ENCODE measurements at regions not wholly inside any gene's neighbourhood (a gene's known extent, or its start where the extent isn't known, plus 50 kb on each side); places are given as distances from the start of the nearest gene placed in this dataset.

- Mint-ChIP-seq H3K27ac (no peak overlapping the region), H3K27me3 (ENCODE audit: low read depth in 2 of 2) (peaks cover 2 to 5% of the 10 kb centered on the region in 2 donors), H3K4me3 (no peak overlapping the region), H3K4me1 (peaks cover 5 to 8% of the 10 kb centered on the region in 2 donors), H3K9me3 (no peaks in the 10 kb centered on the region), H3K36me3 (no peaks in the 10 kb centered on the region)
- Histone ChIP-seq H3K9me3 (ENCODE audit: control insufficient read depth, insufficient read depth, low read length) (no peaks in the 10 kb centered on the region), H3K4me1 (ENCODE audit: control insufficient read depth, insufficient read depth, low read length) (no peaks in the 10 kb centered on the region), H3K4me3 (ENCODE audit: low read length) (no peak overlapping the region), H3K36me3 (ENCODE audit: control insufficient read depth, insufficient read depth, low read length) (no peaks in the 10 kb centered on the region), H3K27ac (ENCODE audit: low read length) (no peak overlapping the region), H3K27me3 (ENCODE audit: control insufficient read depth, insufficient read depth, low read length) (no peaks in the 10 kb centered on the region)
- ATAC-seq (no peak), DNase-seq (no peak)
- intact Hi-C loops (cut with micrococcal nuclease), result no loop called here
- no peak for TF ChIP-seq CTCF (IDR thresholded peaks at IDR 0.05)
- 100% methylated on average over 1 of the region's 2 CpGs for WGBS (ENCODE audit: insufficient coverage)
These were observed 190.3 kb downstream of the KCNRG start for GRCh38 chr13:50205581-50205980.

- peak overlapping the region in 1 of 2 donors; percentile 23 for H3K27ac Mint-ChIP-seq
- Histone ChIP-seq H3K4me3 (ENCODE audit: low read length) (no peak overlapping the region), H3K9me3 (ENCODE audit: control insufficient read depth, insufficient read depth, low read length) (peaks cover 3% of the 10 kb centered on the region), H3K27ac (ENCODE audit: low read length) (no peak overlapping the region), H3K27me3 (ENCODE audit: control insufficient read depth, insufficient read depth, low read length) (no peaks in the 10 kb centered on the region), H3K4me1 (ENCODE audit: control insufficient read depth, insufficient read depth, low read length) (no peaks in the 10 kb centered on the region), H3K36me3 (ENCODE audit: control insufficient read depth, insufficient read depth, low read length) (no peaks in the 10 kb centered on the region)
- H3K9me3 Mint-ChIP-seq, result peaks cover 0 to 2% of the 10 kb centered on the region in 2 donors
- H3K27me3 Mint-ChIP-seq (ENCODE audit: low read depth in 2 of 2), result peaks cover 0 to 5% of the 10 kb centered on the region in 2 donors
- WGBS (ENCODE audit: insufficient coverage), result 25% methylated on average over 9 of the region's 9 CpGs
- peaks cover 9% of the 10 kb centered on the region for H3K36me3 Mint-ChIP-seq
- H3K4me3 Mint-ChIP-seq, result no peak overlapping the region
- TF ChIP-seq CTCF (IDR thresholded peaks at IDR 0.05), result no peak
- peaks cover 5 to 8% of the 10 kb centered on the region in 2 donors for H3K4me1 Mint-ChIP-seq
- intact Hi-C loops (cut with micrococcal nuclease), result no loop called here
- no peak for DNase-seq
- peak in 1 of 3 donors; percentile 72 for ATAC-seq
These were observed 193.6 kb downstream of the KCNRG start for GRCh38 chr13:50208826-50209335.

GRCh38 chr13:50209631-50210030 is 194.4 kb downstream of the KCNRG start:
- Mint-ChIP-seq H3K36me3 (peaks cover 9% of the 10 kb centered on the region), H3K27me3 (ENCODE audit: low read depth in 2 of 2) (peaks cover 0 to 5% of the 10 kb centered on the region in 2 donors), H3K27ac (no peak overlapping the region), H3K4me3 (no peak overlapping the region), H3K9me3 (peaks cover 0 to 2% of the 10 kb centered on the region in 2 donors), H3K4me1 (peaks cover 5 to 8% of the 10 kb centered on the region in 2 donors)
- TF ChIP-seq CTCF (IDR thresholded peaks at IDR 0.05), result no peak
- WGBS (ENCODE audit: insufficient coverage), result no CpG with 5 or more reads among the region's 1 CpG
- H3K27ac ChIP-seq (ENCODE audit: low read length), result no peak overlapping the region
- ATAC-seq (no peak), DNase-seq (no peak)
- intact Hi-C loops (cut with micrococcal nuclease), result loop anchor here (5.0 kb wide), 1 partner anchor 783 kb away; no protein-coding TSS in a partner anchor
- peaks cover 3% of the 10 kb centered on the region for H3K9me3 ChIP-seq (ENCODE audit: control insufficient read depth, insufficient read depth, low read length)
- no peaks in the 10 kb centered on the region for H3K36me3 ChIP-seq (ENCODE audit: control insufficient read depth, insufficient read depth, low read length)
- no peak overlapping the region for H3K4me3 ChIP-seq (ENCODE audit: low read length)
- H3K4me1 ChIP-seq (ENCODE audit: control insufficient read depth, insufficient read depth, low read length), result no peaks in the 10 kb centered on the region
- H3K27me3 ChIP-seq (ENCODE audit: control insufficient read depth, insufficient read depth, low read length), result no peaks in the 10 kb centered on the region

DNA sequence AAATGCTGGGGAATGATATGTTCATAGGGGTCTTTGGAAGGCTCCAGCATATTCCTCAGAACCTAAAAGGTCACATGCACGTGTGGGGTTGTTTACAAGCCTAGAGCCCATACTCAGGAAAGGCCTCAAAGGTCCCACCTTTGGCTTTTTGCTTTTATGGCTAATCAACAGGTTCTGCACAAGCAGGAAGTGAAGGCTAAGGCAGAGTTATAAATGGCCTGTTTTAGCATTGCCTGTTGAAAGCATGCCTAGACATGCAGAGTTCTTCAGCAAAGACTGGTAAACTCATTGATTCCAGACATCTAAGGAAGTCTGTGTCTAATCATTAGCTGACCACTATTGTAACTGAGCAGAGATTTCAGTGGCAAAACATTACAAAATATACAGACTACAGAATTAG is 198.3 kb downstream of the KCNRG start:
- no peak for ATAC-seq
- 84% methylated on average over 1 of the region's 1 CpG for WGBS (ENCODE audit: insufficient coverage)

More for the DNA sequence above, 198.3 kb downstream of the KCNRG start:
- Mint-ChIP-seq H3K4me1 (peaks cover 5 to 6% of the 10 kb centered on the region in 2 donors), H3K9me3 (peaks cover 0 to 2% of the 10 kb centered on the region in 2 donors), H3K4me3 (no peak overlapping the region), H3K27me3 (ENCODE audit: low read depth in 2 of 2) (peaks cover 0 to 5% of the 10 kb centered on the region in 2 donors), H3K36me3 (peaks cover 25% of the 10 kb centered on the region), H3K27ac (no peak overlapping the region)
- Histone ChIP-seq H3K36me3 (ENCODE audit: control insufficient read depth, insufficient read depth, low read length) (no peaks in the 10 kb centered on the region), H3K9me3 (ENCODE audit: control insufficient read depth, insufficient read depth, low read length) (peaks cover 3% of the 10 kb centered on the region), H3K4me1 (ENCODE audit: control insufficient read depth, insufficient read depth, low read length) (no peaks in the 10 kb centered on the region), H3K27me3 (ENCODE audit: control insufficient read depth, insufficient read depth, low read length) (no peaks in the 10 kb centered on the region), H3K27ac (ENCODE audit: low read length) (no peak overlapping the region), H3K4me3 (ENCODE audit: low read length) (no peak overlapping the region)
- no peak for TF ChIP-seq CTCF (IDR thresholded peaks at IDR 0.05)
- DNase-seq, result no peak
- intact Hi-C loops (cut with micrococcal nuclease), result loop anchor here (5.0 kb wide), 1 partner anchor 779 kb away; no protein-coding TSS in a partner anchor
